ENCODE measurements at regions not wholly inside any gene's neighbourhood (a gene's known extent, or its start where the extent isn't known, plus 50 kb on each side); places are given as distances from the start of the nearest gene placed in this dataset.

DNA sequence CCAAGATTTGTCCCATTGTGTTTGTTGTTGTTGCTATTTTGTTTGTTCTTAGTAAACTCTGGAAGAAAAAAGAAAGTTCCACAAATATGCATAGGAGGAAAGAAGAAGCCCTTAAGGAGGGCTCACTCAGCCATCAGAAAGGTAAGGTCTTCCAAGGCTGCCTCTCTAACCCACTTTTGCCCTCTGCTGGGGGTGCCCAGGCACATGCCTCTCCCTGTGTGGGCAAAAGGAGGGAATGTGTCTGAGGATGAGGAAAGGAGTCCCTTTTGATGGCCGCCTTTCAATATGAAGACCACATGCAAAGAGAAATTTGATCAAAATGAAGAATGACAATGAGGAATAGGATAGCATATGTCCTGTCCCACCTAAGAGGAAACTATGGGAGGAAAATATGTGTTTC lies 248.2 kb upstream of the POU3F2 start:
- TF ChIP-seq, protein P1, sequence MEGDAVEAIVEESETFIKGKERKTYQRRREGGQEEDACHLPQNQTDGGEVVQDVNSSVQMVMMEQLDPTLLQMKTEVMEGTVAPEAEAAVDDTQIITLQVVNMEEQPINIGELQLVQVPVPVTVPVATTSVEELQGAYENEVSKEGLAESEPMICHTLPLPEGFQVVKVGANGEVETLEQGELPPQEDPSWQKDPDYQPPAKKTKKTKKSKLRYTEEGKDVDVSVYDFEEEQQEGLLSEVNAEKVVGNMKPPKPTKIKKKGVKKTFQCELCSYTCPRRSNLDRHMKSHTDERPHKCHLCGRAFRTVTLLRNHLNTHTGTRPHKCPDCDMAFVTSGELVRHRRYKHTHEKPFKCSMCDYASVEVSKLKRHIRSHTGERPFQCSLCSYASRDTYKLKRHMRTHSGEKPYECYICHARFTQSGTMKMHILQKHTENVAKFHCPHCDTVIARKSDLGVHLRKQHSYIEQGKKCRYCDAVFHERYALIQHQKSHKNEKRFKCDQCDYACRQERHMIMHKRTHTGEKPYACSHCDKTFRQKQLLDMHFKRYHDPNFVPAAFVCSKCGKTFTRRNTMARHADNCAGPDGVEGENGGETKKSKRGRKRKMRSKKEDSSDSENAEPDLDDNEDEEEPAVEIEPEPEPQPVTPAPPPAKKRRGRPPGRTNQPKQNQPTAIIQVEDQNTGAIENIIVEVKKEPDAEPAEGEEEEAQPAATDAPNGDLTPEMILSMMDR (IDR thresholded peaks at IDR 0.05) = no peak

- TF ChIP-seq, protein P1 (IDR thresholded peaks at IDR 0.05) = no peak
Measured at GRCh38 chr6:98587555-98587954, 246.8 kb upstream of the POU3F2 start.

DNA sequence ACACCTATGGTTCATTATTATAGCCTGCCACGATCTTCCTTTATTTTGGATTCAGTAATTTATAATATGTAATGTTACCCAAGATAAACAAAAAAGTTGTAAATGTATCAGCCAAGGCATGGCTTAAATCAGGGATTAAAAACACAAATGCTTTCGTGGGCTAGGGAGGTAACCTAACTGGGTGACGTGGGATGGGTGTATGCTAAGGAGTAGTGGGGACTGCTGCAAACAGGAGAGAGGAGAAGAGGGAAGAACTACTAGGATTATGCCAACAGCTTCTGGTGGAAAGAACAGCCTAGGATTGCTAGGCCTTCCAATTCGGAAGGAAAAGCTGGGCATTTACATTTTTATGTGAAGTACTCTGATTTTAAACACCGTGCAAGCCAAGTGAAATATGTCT lies 244.8 kb upstream of the POU3F2 start:
- TF ChIP-seq, protein P1 (IDR thresholded peaks at IDR 0.05) = no peak

DNA sequence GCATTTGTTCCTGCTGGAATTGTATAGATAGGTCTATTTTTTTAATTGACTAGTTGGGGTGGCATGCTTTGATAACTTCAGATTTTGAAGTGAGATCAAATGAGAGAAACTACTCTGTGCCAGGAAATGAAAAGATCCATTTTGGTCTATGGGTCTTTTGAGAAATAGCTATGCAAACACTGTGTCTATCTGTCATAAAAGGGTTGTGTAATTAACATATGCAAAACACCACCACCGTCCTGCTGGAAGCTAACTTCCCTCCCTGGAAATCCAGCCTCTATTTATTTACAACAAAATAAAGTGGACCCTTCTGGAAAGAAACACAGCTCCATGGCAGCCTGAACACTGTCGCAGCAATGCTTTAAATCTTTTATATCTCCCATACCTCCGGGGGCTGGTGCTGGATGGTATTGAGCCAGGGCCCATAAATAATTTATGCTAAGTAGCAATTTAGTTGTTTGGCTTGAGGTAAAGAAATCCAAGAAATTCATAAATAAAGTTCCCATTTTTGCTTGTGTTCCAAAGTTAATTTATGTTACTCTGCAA lies 244.2 kb upstream of the POU3F2 start:
- TF ChIP-seq, protein P1 (IDR thresholded peaks at IDR 0.05) = no peak

- TF ChIP-seq, protein P1 (IDR thresholded peaks at IDR 0.05) = no peak
Measured at GRCh38 chr6:98590997-98591396, 243.4 kb upstream of the POU3F2 start.

GRCh38 chr6:98593676-98594075 lies 240.7 kb upstream of the POU3F2 start:
- TF ChIP-seq, protein P1 (IDR thresholded peaks at IDR 0.05) = no peak

GRCh38 chr6:98601716-98602115 lies 232.7 kb upstream of the POU3F2 start:
- TF ChIP-seq, protein P1 (IDR thresholded peaks at IDR 0.05) = no peak

- TF ChIP-seq, protein P1 (IDR thresholded peaks at IDR 0.05) = no peak
Measured at GRCh38 chr6:98605705-98606104, 228.7 kb upstream of the POU3F2 start.
